SK-N-MC (cell line): ENCODE measurements at regions not wholly inside any gene's neighbourhood (a gene's known extent, or its start where the extent isn't known, plus 50 kb on each side); places are given as distances from the start of the nearest gene placed in this dataset.

Experiments used
- EZH2 ChIP-seq: fragments of 200-600 bp; sonication (generic); IDR thresholded peaks from one replicate; pipeline ENCODE4 v1.6.1; 2017; ENCODE audit warnings: antibody characterized with exemption
- FOXP2 ChIP-seq: optimal IDR thresholded peaks from 2 replicates; pipeline ENCODE3; 2011; ENCODE audit warnings: mild to moderate bottlenecking, moderate library complexity; ENCODE audit not compliant: insufficient read depth; ENCODE audit errors: extremely low read length, control extremely low read depth
- POLR2AphosphoS5 ChIP-seq: IDR thresholded peaks from 2 replicates; pipeline ENCODE4 v1.6.1; 2012; ENCODE audit warnings: mild to moderate bottlenecking, low read depth, low read length, borderline replicate concordance

- TF ChIP-seq EZH2 (no peak), POLR2AphosphoS5 (no peak), FOXP2 (no peak)
Observed at GRCh38 chr2:220000586-220000985, 373.2 kb downstream of the SLC4A3 start.
